T-cell (primary cell): ENCODE measurements at regions not wholly inside any gene's neighbourhood (a gene's known extent, or its start where the extent isn't known, plus 50 kb on each side); places are given as distances from the start of the nearest gene placed in this dataset.

Experiments used
- ATAC-seq, 4 experiments: fragments of 200-7000 bp in 3 of 4; fragments of 150-1000 bp in 1 of 4; cut with Tn5 transposase; replicated peaks in 1 of 4; 1 replicate in 3 of 4; 2 replicates in 1 of 4; pipeline ENCODE4 v1.10.0; 2021; ENCODE audit warnings: moderate library complexity in 3 of 4, mild to moderate bottlenecking in 2 of 4, moderate number of reproducible peaks in 1 of 4
- CTCF ChIA-PET, 2 donors: fragments of 300-600 bp; sonication (Branson Sonifier 250); formaldehyde crosslinking; loops; one replicate each; lab custom pipeline; 2022; ENCODE audit warnings: antibody characterized with exemption in 2 of 2; lab: Charles Lee
- POLR2A ChIA-PET, 2 donors: fragments of 300-600 bp; sonication (Branson Sonifier 250); formaldehyde crosslinking; loops; one replicate each; lab custom pipeline; 2022; ENCODE audit warnings: antibody characterized with exemption in 2 of 2; lab: Charles Lee
- DNase-seq, 35 experiments: peaks; one replicate each; pipeline versions ENCODE4 v3.0.0 to v3.0.0-alpha.2; 2013 to 2023
- H3K27ac ChIP-seq: one replicate; pipeline ENCODE4 v1.5.1; 2013; ENCODE audit warnings: low read length
- H3K27me3 ChIP-seq, 2 experiments: replicated peaks in 1 of 2; 1 replicate in 1 of 2; 2 replicates in 1 of 2; pipeline versions ENCODE4 v1.6.1 to v1.7.0; 2013; ENCODE audit warnings: low read length in 1 of 2, mixed read lengths in 1 of 2; ENCODE audit not compliant: control insufficient read depth in 2 of 2, insufficient read depth in 2 of 2; ENCODE audit errors: extremely low read depth in 1 of 2
- H3K36me3 ChIP-seq, 2 donors: 1 replicate in 1 of 2; 2 replicates in 1 of 2; pipeline versions ENCODE4 v1.6.1 to v1.7.0; 2013; ENCODE audit warnings: low read length in 1 of 2; ENCODE audit not compliant: control insufficient read depth in 2 of 2, insufficient read depth in 1 of 2; ENCODE audit errors: extremely low read depth in 1 of 2
- H3K4me1 ChIP-seq, 2 experiments: 1 replicate in 1 of 2; 2 replicates in 1 of 2; pipeline versions ENCODE4 v1.6.1 to v1.7.0; 2013; ENCODE audit warnings: low read length in 2 of 2, mixed read lengths in 1 of 2; ENCODE audit not compliant: insufficient read depth in 2 of 2, control insufficient read depth in 1 of 2; ENCODE audit errors: extremely low read depth in 1 of 2
- H3K4me3 ChIP-seq, 2 donors: 1 replicate in 1 of 2; 2 replicates in 1 of 2; pipeline versions ENCODE4 v1.5.1 to v1.7.0; 2013; ENCODE audit warnings: mild to moderate bottlenecking in 2 of 2, low read length in 1 of 2, moderate library complexity in 1 of 2; ENCODE audit not compliant: control insufficient read depth in 1 of 2; ENCODE audit errors: extremely low read depth in 1 of 2
- H3K9me3 ChIP-seq: 2 replicates; pipeline ENCODE4 v1.7.0; 2013
- H3K27ac Mint-ChIP-seq, 2 donors: one replicate each; pipeline ENCODE4 v1.8.0; 2020 to 2021; ENCODE audit warnings: mild to moderate bottlenecking in 2 of 2, mixed read lengths in 2 of 2
- H3K27me3 Mint-ChIP-seq, 2 donors: one replicate each; pipeline ENCODE4 v1.8.0; 2021 to 2022; ENCODE audit warnings: mixed read lengths in 2 of 2
- H3K36me3 Mint-ChIP-seq: one replicate; pipeline ENCODE4 v1.8.0; 2021; ENCODE audit warnings: mixed read lengths
- H3K4me1 Mint-ChIP-seq, 3 donors: one replicate each; pipeline ENCODE4 v1.8.0; 2020 to 2022; ENCODE audit warnings: mixed read lengths in 3 of 3, mild to moderate bottlenecking in 1 of 3
- H3K4me3 Mint-ChIP-seq, 3 donors: one replicate each; pipeline ENCODE4 v1.8.0; 2020 to 2022; ENCODE audit warnings: mild to moderate bottlenecking in 3 of 3, mixed read lengths in 3 of 3, moderate library complexity in 3 of 3
- H3K9me3 Mint-ChIP-seq, 3 donors: one replicate each; pipeline ENCODE4 v1.8.0; 2020 to 2022; ENCODE audit warnings: mixed read lengths in 3 of 3
- WGBS: methylation state at CpG from one replicate; pipeline ENCODE4 v1.1.5; 2013; ENCODE audit warnings: missing lambda C conversion rate; ENCODE audit not compliant: insufficient coverage; 5-methylcytosine and 5-hydroxymethylcytosine counted together

DNA sequence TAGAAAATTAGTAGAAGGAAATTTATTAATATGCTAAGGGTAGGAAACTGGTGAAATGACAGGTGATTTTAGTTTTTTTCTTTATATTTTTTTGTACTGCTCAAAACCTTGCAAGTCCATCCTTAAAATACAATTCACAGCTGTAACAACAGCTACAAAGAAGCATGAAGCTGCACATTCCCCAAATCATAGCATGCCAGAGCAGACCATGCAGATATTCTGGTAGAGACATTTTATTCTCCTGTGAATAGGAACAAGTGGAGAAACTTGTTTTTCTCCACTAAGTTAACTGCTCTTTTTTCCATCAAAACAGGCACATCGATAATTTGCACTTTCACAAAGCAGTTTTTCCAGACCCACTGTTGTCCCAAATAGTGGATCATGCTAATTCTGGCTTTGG, 1125.7 kb downstream of the BRINP3 start:
- H3K27ac Mint-ChIP-seq: no peak overlapping the region
- ChIA-PET CTCF (no interaction called here), POLR2A (no interaction called here)
- peaks cover 5 to 34% (median 19%) of the 10 kb centered on the region in 3 donors for H3K9me3 Mint-ChIP-seq
- Histone ChIP-seq H3K36me3 (no peaks in the 10 kb centered on the region), H3K9me3 (no peaks in the 10 kb centered on the region), H3K4me1 (no peaks in the 10 kb centered on the region), H3K27ac (no peak overlapping the region), H3K4me3 (no peak overlapping the region), H3K27me3 (no peaks in the 10 kb centered on the region)
- H3K27me3 Mint-ChIP-seq: no peaks in the 10 kb centered on the region
- DNase-seq: no peak
- H3K4me3 Mint-ChIP-seq: no peak overlapping the region
- no peak for ATAC-seq
- H3K4me1 Mint-ChIP-seq: no peaks in the 10 kb centered on the region
- H3K36me3 Mint-ChIP-seq: no peaks in the 10 kb centered on the region
- WGBS: 40% methylated on average over 1 of the region's 1 CpG

DNA sequence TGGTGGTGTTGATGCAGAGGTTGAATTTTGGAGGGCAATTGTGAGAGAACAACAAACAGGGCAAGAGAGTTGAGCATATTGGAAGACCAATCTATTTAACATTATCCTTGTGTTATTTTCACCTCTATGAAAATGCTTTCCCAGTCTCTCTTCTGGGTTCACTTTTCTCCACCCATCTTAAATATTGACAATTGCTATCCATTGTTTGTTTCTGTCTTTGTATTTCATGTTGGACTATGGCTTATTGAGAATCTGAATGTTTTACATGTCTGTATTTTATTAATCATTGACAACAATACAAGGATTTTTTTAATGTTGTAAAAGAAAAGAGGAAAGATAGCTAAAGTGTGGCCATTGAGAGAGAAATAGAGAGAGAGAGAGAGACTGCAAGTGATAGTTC, 1121.5 kb downstream of the BRINP3 start:
- no peaks in the 10 kb centered on the region for H3K27me3 Mint-ChIP-seq
- no peaks in the 10 kb centered on the region for H3K36me3 Mint-ChIP-seq
- H3K4me3 Mint-ChIP-seq: no peak overlapping the region
- H3K4me1 ChIP-seq: no peaks in the 10 kb centered on the region
- H3K27me3 ChIP-seq: no peaks in the 10 kb centered on the region
- CTCF ChIA-PET: no interaction called here
- POLR2A ChIA-PET: no interaction called here
- no peak overlapping the region for H3K4me3 ChIP-seq
- peaks cover 0 to 32% (median 13%) of the 10 kb centered on the region in 3 donors for H3K9me3 Mint-ChIP-seq
- H3K27ac ChIP-seq: no peak overlapping the region
- no peaks in the 10 kb centered on the region for H3K36me3 ChIP-seq
- DNase-seq: no peak
- H3K4me1 Mint-ChIP-seq: no peaks in the 10 kb centered on the region
- no peaks in the 10 kb centered on the region for H3K9me3 ChIP-seq
- ATAC-seq: no peak
- H3K27ac Mint-ChIP-seq: no peak overlapping the region

DNA sequence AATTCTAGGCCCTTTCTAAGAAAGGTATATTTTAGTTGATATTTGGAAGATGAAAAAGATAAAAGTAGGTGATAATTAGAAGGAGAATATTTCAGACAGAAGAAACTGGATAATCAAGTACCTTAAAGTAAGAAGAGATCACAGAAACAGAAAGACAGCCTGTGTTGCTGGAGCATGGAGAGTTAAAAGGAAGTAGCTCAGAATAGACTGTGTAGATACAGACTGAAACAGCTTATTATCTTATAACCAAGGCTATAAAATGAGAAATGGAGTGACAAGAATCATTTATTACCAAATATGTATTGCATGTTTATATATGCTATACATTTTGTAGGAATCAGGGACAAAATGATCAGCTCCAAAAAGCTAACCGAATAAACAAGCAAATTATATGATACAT, 1120.3 kb downstream of the BRINP3 start:
- ChIA-PET CTCF (interaction anchor here in 1 of 2 donors (0.6 kb wide), 1 partner anchor 10 kb away, joined by 3 read pairs; no protein-coding TSS in a partner anchor), POLR2A (no interaction called here)
- Histone ChIP-seq H3K27me3 (no peaks in the 10 kb centered on the region), H3K27ac (no peak overlapping the region), H3K4me1 (no peaks in the 10 kb centered on the region), H3K4me3 (no peak overlapping the region), H3K9me3 (no peaks in the 10 kb centered on the region), H3K36me3 (no peaks in the 10 kb centered on the region)
- Mint-ChIP-seq H3K9me3 (peaks cover 5 to 40% (median 9%) of the 10 kb centered on the region in 3 donors), H3K4me3 (no peak overlapping the region), H3K4me1 (no peaks in the 10 kb centered on the region), H3K27me3 (no peaks in the 10 kb centered on the region), H3K36me3 (no peaks in the 10 kb centered on the region), H3K27ac (no peak overlapping the region)
- WGBS: no CpG with 5 or more reads among the region's 1 CpG
- ATAC-seq (no peak), DNase-seq (no peak)

DNA sequence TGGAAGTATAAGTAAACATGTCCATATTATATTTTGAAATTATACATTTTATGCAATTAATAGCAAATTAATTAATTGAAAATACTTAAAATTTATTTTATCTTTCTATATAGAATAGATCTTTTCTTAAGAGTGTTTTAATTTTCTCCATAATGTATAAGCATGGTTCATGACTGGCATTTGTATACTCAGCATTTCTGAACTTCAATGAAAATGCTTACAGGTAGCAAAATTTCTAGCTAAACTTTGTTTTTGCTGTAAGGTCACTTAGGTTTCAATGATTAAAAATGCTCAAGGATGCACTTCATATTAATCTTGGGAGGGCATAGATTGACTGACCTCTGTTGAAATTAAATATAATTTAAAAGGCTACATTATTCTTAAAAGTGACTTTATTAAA, 1108.1 kb downstream of the BRINP3 start:
- peaks cover 6 to 21% (median 12%) of the 10 kb centered on the region in 3 donors for H3K9me3 Mint-ChIP-seq
- Histone ChIP-seq H3K4me3 (no peak overlapping the region), H3K4me1 (no peaks in the 10 kb centered on the region), H3K27ac (no peak overlapping the region), H3K9me3 (no peaks in the 10 kb centered on the region), H3K36me3 (no peaks in the 10 kb centered on the region), H3K27me3 (no peaks in the 10 kb centered on the region)
- no peak for DNase-seq
- no peak overlapping the region for H3K4me3 Mint-ChIP-seq
- no peaks in the 10 kb centered on the region for H3K27me3 Mint-ChIP-seq
- ChIA-PET POLR2A (no interaction called here), CTCF (no interaction called here)
- no peak for ATAC-seq
- H3K4me1 Mint-ChIP-seq: no peaks in the 10 kb centered on the region
- H3K27ac Mint-ChIP-seq: no peak overlapping the region
- no peaks in the 10 kb centered on the region for H3K36me3 Mint-ChIP-seq

DNA sequence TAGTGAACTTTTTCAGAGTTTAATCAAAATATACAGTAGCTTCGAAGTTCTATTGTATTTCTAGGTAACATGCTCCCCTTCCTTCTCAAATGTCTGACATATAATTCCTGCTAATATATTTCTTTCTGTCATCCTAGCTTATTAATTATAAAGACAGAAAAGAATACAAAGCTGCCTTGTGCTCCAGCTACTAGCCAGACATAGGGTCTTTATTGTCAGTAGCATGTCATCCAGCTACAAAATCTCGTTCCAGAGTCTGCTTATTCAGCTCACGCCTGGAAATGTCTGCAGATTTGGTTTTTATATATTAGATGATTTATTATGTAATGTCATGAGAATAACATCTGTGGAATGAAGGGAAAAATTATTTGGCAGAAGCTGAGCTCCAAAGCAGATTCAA, 1102.8 kb downstream of the BRINP3 start:
- H3K4me3 Mint-ChIP-seq: no peak overlapping the region
- no peak overlapping the region for H3K4me3 ChIP-seq
- no peak overlapping the region for H3K27ac ChIP-seq
- H3K27me3 ChIP-seq: no peaks in the 10 kb centered on the region
- ChIA-PET POLR2A (interaction anchor here in 1 of 2 donors (0.6 kb wide), 1 partner anchor 64 kb away, joined by 3 read pairs; no protein-coding TSS in a partner anchor), CTCF (no interaction called here)
- H3K9me3 ChIP-seq: no peaks in the 10 kb centered on the region
- no CpG with 5 or more reads among the region's 3 CpGs for WGBS
- DNase-seq: no peak
- no peaks in the 10 kb centered on the region for H3K4me1 Mint-ChIP-seq
- H3K36me3 Mint-ChIP-seq: no peaks in the 10 kb centered on the region
- H3K27me3 Mint-ChIP-seq: no peaks in the 10 kb centered on the region
- no peak overlapping the region for H3K27ac Mint-ChIP-seq
- H3K4me1 ChIP-seq: no peaks in the 10 kb centered on the region
- no peaks in the 10 kb centered on the region for H3K36me3 ChIP-seq
- peaks cover 3 to 21% (median 12%) of the 10 kb centered on the region in 3 donors for H3K9me3 Mint-ChIP-seq
- ATAC-seq: no peak

DNA sequence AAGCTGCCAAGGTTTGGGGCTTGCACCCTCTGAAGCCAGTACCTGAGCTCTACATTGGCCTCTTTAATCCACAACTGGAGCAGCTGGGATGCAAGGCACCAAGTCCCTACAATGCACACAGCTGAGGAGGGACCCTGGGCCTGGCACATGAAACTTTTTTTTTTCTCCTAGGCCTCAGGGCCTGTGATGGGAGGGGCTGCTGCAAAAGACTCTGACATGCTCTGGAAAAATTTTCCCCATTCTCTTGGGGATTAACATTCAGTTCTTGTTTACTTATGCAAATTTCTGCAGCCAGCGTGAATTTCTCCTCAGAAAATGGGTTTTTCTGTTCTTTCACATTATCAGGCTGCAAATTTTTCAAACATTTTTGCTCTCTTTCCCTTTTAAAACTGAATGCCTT, 1072.2 kb downstream of the BRINP3 start:
- no peaks in the 10 kb centered on the region for H3K36me3 Mint-ChIP-seq
- ATAC-seq: no peak
- H3K27me3 ChIP-seq: no peaks in the 10 kb centered on the region
- ChIA-PET POLR2A (no interaction called here), CTCF (no interaction called here)
- H3K27me3 Mint-ChIP-seq: no peaks in the 10 kb centered on the region
- no peak overlapping the region for H3K27ac Mint-ChIP-seq
- no peaks in the 10 kb centered on the region for H3K4me1 ChIP-seq
- H3K9me3 Mint-ChIP-seq: peaks cover 11 to 15% (median 14%) of the 10 kb centered on the region in 3 donors
- no peak overlapping the region for H3K4me3 ChIP-seq
- H3K9me3 ChIP-seq: peaks cover 4% of the 10 kb centered on the region
- no peaks in the 10 kb centered on the region for H3K4me1 Mint-ChIP-seq
- WGBS: no CpG with 5 or more reads among the region's 1 CpG
- H3K27ac ChIP-seq: no peak overlapping the region
- no peak for DNase-seq
- H3K4me3 Mint-ChIP-seq: no peak overlapping the region
- H3K36me3 ChIP-seq: no peaks in the 10 kb centered on the region

DNA sequence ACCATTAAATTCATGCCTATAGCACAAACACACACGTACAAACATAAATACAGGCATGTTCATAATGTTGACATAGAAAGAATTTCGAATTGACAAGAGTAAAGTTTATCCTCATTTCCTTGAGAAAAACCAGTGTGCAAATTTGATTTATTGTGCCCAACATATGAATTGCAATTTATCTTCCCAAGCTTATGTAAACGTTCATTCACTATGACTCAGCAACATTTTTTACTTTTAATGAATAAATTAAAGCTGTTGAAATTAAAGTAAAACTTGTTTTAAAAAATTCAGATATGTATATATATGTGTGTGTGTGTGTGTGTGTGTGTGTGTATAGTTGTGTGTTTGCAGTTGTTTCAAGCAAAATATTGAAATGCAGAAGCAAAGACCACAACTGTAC, 1067.9 kb downstream of the BRINP3 start:
- Mint-ChIP-seq H3K4me1 (no peaks in the 10 kb centered on the region), H3K9me3 (peaks cover 10 to 29% (median 17%) of the 10 kb centered on the region in 3 donors), H3K27me3 (no peaks in the 10 kb centered on the region), H3K36me3 (no peaks in the 10 kb centered on the region), H3K27ac (no peak overlapping the region), H3K4me3 (no peak overlapping the region)
- POLR2A ChIA-PET: no interaction called here
- Histone ChIP-seq H3K4me3 (no peak overlapping the region), H3K36me3 (no peaks in the 10 kb centered on the region), H3K27ac (no peak overlapping the region), H3K9me3 (peaks cover 4% of the 10 kb centered on the region), H3K4me1 (no peaks in the 10 kb centered on the region), H3K27me3 (no peaks in the 10 kb centered on the region)
- CTCF ChIA-PET: no interaction called here
- DNase-seq (no peak), ATAC-seq (no peak)
- no CpG with 5 or more reads among the region's 3 CpGs for WGBS
